H9 (cell line): ENCODE measurements at regions not wholly inside any gene's neighbourhood (a gene's known extent, or its start where the extent isn't known, plus 50 kb on each side); places are given as distances from the start of the nearest gene placed in this dataset.

Source experiments
- DNase-seq: peaks from one replicate; pipeline ENCODE4 v3.0.0-alpha.2; 2017
- H2AFZ ChIP-seq: one replicate; pipeline ENCODE4 v1.6.1; 2013; ENCODE audit warnings: mild to moderate bottlenecking, low read length, control low read depth, moderate library complexity
- H2AK5ac ChIP-seq: 2 replicates; pipeline ENCODE4 v1.6.1; 2013; ENCODE audit warnings: low read length, control low read depth, mixed read lengths; ENCODE audit not compliant: insufficient read length
- H2BK120ac ChIP-seq: one replicate; pipeline ENCODE4 v1.6.1; 2013; ENCODE audit warnings: low read depth, mild to moderate bottlenecking, low read length, control low read depth, inconsistent platforms; ENCODE audit not compliant: poor library complexity, severe bottlenecking
- H2BK12ac ChIP-seq: 2 replicates; pipeline ENCODE4 v1.6.1; 2013; ENCODE audit warnings: low read length, control low read depth, mixed read lengths, low read depth; ENCODE audit not compliant: insufficient read length
- H2BK15ac ChIP-seq: 2 replicates; pipeline ENCODE4 v1.6.1; 2013; ENCODE audit warnings: low read depth, low read length, control low read depth
- H2BK20ac ChIP-seq: one replicate; pipeline ENCODE4 v1.6.1; 2013; ENCODE audit warnings: low read depth, mild to moderate bottlenecking, low read length, control low read depth, inconsistent platforms; ENCODE audit not compliant: poor library complexity, severe bottlenecking
- H2BK5ac ChIP-seq: 2 replicates; pipeline ENCODE4 v1.6.1; 2013; ENCODE audit warnings: low read length, control low read depth, mixed read lengths; ENCODE audit not compliant: insufficient read length
- H3K14ac ChIP-seq: 2 replicates; pipeline ENCODE4 v1.6.1; 2013; ENCODE audit warnings: low read length, control low read depth; ENCODE audit not compliant: insufficient read depth
- H3K18ac ChIP-seq: 2 replicates; pipeline ENCODE4 v1.6.1; 2013; ENCODE audit warnings: low read depth, mild to moderate bottlenecking, mixed read lengths, low read length, control low read depth; ENCODE audit not compliant: insufficient read length
- H3K23ac ChIP-seq: 2 replicates; pipeline ENCODE4 v1.6.1; 2013; ENCODE audit warnings: low read length, control low read depth, mixed read lengths, low read depth; ENCODE audit not compliant: insufficient read length
- H3K23me2 ChIP-seq: 2 replicates; pipeline ENCODE4 v1.6.1; 2013; ENCODE audit warnings: low read depth, mild to moderate bottlenecking, mixed read lengths, low read length, control low read depth; ENCODE audit not compliant: insufficient read length, poor library complexity, severe bottlenecking
- H3K27ac ChIP-seq: 2 replicates; pipeline ENCODE4 v1.5.1; 2013; ENCODE audit warnings: low read length, control low read depth, mixed read lengths, low read depth; ENCODE audit not compliant: insufficient read length
- H3K27me3 ChIP-seq: 2 replicates; pipeline ENCODE4 v1.6.1; 2013; ENCODE audit warnings: low read length, control low read depth, inconsistent platforms; ENCODE audit not compliant: insufficient read depth
- H3K4ac ChIP-seq: 2 replicates; pipeline ENCODE4 v1.6.1; 2013; ENCODE audit warnings: low read depth, mild to moderate bottlenecking, control low read depth, inconsistent platforms, low read length, moderate library complexity
- H3K4me1 ChIP-seq: 2 replicates; pipeline ENCODE4 v1.6.1; 2013; ENCODE audit warnings: low read length, control low read depth, inconsistent platforms; ENCODE audit not compliant: insufficient read depth
- H3K4me2 ChIP-seq: 2 replicates; pipeline ENCODE4 v1.6.1; 2013; ENCODE audit warnings: low read length, control low read depth, mixed read lengths; ENCODE audit not compliant: insufficient read length, insufficient read depth
- H3K56ac ChIP-seq: 2 replicates; pipeline ENCODE4 v1.6.1; 2013; ENCODE audit warnings: low read depth, mild to moderate bottlenecking, mixed read lengths, low read length, control low read depth; ENCODE audit not compliant: insufficient read length
- H3K79me1 ChIP-seq: 2 replicates; pipeline ENCODE4 v1.6.1; 2013; ENCODE audit warnings: low read depth, mild to moderate bottlenecking, moderate library complexity, low read length, control low read depth, inconsistent platforms; ENCODE audit not compliant: insufficient read depth, poor library complexity, severe bottlenecking
- H3K79me2 ChIP-seq: 2 replicates; pipeline ENCODE4 v1.6.1; 2013; ENCODE audit warnings: low read length, control low read depth, inconsistent platforms; ENCODE audit not compliant: insufficient read depth
- H3K9ac ChIP-seq: 2 replicates; pipeline ENCODE4 v1.6.1; 2013; ENCODE audit warnings: low read length, control low read depth, mixed read lengths; ENCODE audit not compliant: insufficient read length; ENCODE audit errors: extremely low read depth
- H3K9me3 ChIP-seq: one replicate; pipeline ENCODE4 v1.6.1; 2013; ENCODE audit warnings: low read depth, low read length, inconsistent platforms; ENCODE audit not compliant: control insufficient read depth
- H3T11ph ChIP-seq: one replicate; pipeline ENCODE4 v1.6.1; 2013; ENCODE audit warnings: mild to moderate bottlenecking, low read length, control low read depth, inconsistent platforms
- H4K20me1 ChIP-seq: one replicate; pipeline ENCODE4 v1.6.1; 2013; ENCODE audit not compliant: control insufficient read depth, insufficient read length, insufficient read depth
- H4K5ac ChIP-seq: 2 replicates; pipeline ENCODE4 v1.6.1; 2013; ENCODE audit warnings: low read depth, mild to moderate bottlenecking, mixed read lengths, low read length, control low read depth; ENCODE audit not compliant: insufficient read length
- H4K8ac ChIP-seq: replicated peaks from 2 replicates; pipeline ENCODE4 v1.6.1; 2013; ENCODE audit warnings: low read length, control low read depth, mixed read lengths, low read depth; ENCODE audit not compliant: insufficient read length
- H4K91ac ChIP-seq: 2 replicates; pipeline ENCODE4 v1.6.1; 2013; ENCODE audit warnings: low read depth, mild to moderate bottlenecking, moderate library complexity, mixed read lengths, low read length, control low read depth; ENCODE audit not compliant: insufficient read length
- H3K27ac Mint-ChIP-seq, 3 experiments: 2 replicates in 2 of 3; 3 replicates in 1 of 3; pipeline ENCODE4 v1.8.0; 2020 to 2021; ENCODE audit warnings: mixed read lengths in 3 of 3, mild to moderate bottlenecking in 1 of 3, moderate library complexity in 1 of 3
- H3K27me3 Mint-ChIP-seq: 2 replicates; pipeline ENCODE4 v1.8.0; 2021; ENCODE audit warnings: low read depth, mild to moderate bottlenecking, moderate library complexity, mixed read lengths
- H3K36me3 Mint-ChIP-seq, 3 experiments: 2 replicates in 2 of 3; 3 replicates in 1 of 3; pipeline ENCODE4 v1.8.0; 2020 to 2021; ENCODE audit warnings: low read depth in 3 of 3, mixed read lengths in 3 of 3; ENCODE audit not compliant: insufficient read depth in 1 of 3
- H3K4me1 Mint-ChIP-seq, 2 experiments: 2 replicates each; pipeline ENCODE4 v1.8.0; 2020; ENCODE audit warnings: mixed read lengths in 2 of 2
- H3K4me3 Mint-ChIP-seq, 2 experiments: 2 replicates in 1 of 2; 3 replicates in 1 of 2; pipeline ENCODE4 v1.8.0; 2020 to 2021; ENCODE audit warnings: mild to moderate bottlenecking in 2 of 2, mixed read lengths in 2 of 2, moderate library complexity in 1 of 2
- H3K9me3 Mint-ChIP-seq, 2 experiments: 2 replicates in 1 of 2; 3 replicates in 1 of 2; pipeline ENCODE4 v1.8.0; 2020; ENCODE audit warnings: mild to moderate bottlenecking in 2 of 2, mixed read lengths in 2 of 2, moderate library complexity in 1 of 2
- WGBS: extraction: QIAGEN DNeasy Blood & Tissue Kit; methylation state at CpG from one replicate; pipeline ENCODE4 v1.1.7; 2013; ENCODE audit warnings: missing lambda C conversion rate, low lambda C conversion rate, mixed read lengths; ENCODE audit not compliant: insufficient read length; ENCODE audit errors: extremely low coverage; 5-methylcytosine and 5-hydroxymethylcytosine counted together
- TF ChIP-seq, protein P1 (sequence below): fragments of 200-600 bp; sonication (generic); conservative IDR thresholded peaks from 3 replicates; pipeline ENCODE4 v1.8.0; 2021; ENCODE audit warnings: antibody characterized with exemption, mild to moderate bottlenecking

DNA sequence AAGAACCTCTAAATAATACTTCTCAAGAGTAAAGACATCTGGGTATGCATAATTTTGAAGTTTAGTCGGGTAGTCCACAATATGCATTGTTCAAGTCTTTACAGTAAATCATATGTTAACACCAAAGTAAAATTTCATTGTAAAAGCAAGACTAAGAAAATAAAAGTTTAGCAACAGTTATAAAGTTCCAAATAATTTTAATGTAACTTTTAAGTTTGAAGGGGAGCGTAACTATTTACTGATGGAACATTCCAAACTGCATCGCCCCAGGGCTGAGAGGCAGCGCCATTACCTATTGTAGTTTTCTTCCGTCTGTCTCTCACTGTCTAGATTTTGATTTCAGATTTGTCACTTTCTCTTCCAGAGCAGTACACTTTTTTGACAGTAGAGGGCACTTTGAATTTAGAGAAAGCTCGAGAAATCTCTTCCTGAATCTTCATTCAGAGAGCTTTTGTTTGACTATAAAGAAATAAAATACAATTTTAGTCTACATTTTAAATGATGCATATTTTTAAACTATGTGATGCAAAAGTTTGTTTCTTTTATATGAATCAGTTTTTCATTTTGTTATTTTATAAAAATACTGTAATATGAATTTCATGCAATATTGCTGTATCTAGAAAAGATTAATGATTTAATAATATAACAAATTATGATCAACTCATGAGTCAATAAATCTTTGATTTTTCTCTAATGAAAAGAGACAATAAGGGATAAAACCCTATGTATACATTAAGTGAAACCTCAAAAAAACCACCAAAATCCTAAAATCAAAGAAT, 389.8 kb downstream of the FIGN start:
- no peak overlapping the region for H4K91ac ChIP-seq
- H3K4ac ChIP-seq = no peak overlapping the region
- no peak overlapping the region for H3T11ph ChIP-seq
- H2BK12ac ChIP-seq = no peak overlapping the region
- H3K4me1 ChIP-seq = no peaks in the 10 kb centered on the region; the same call in 1 of the 2 replicates
- no peaks in the 10 kb centered on the region for H3K23me2 ChIP-seq
- H3K4me3 Mint-ChIP-seq = no peak overlapping the region
- no peak overlapping the region for H3K56ac ChIP-seq
- no peak overlapping the region for H2BK120ac ChIP-seq
- H3K9ac ChIP-seq = no peak overlapping the region
- H3K27me3 Mint-ChIP-seq = peaks cover 8% of the 10 kb centered on the region
- no peak overlapping the region for H4K5ac ChIP-seq
- no peaks in the 10 kb centered on the region for H3K9me3 Mint-ChIP-seq
- no peaks in the 10 kb centered on the region for H4K20me1 ChIP-seq
- H2BK15ac ChIP-seq = no peak overlapping the region
- no peak overlapping the region for H3K27ac Mint-ChIP-seq
- TF ChIP-seq, protein P1, sequence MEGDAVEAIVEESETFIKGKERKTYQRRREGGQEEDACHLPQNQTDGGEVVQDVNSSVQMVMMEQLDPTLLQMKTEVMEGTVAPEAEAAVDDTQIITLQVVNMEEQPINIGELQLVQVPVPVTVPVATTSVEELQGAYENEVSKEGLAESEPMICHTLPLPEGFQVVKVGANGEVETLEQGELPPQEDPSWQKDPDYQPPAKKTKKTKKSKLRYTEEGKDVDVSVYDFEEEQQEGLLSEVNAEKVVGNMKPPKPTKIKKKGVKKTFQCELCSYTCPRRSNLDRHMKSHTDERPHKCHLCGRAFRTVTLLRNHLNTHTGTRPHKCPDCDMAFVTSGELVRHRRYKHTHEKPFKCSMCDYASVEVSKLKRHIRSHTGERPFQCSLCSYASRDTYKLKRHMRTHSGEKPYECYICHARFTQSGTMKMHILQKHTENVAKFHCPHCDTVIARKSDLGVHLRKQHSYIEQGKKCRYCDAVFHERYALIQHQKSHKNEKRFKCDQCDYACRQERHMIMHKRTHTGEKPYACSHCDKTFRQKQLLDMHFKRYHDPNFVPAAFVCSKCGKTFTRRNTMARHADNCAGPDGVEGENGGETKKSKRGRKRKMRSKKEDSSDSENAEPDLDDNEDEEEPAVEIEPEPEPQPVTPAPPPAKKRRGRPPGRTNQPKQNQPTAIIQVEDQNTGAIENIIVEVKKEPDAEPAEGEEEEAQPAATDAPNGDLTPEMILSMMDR = peak; percentile 77
- H2BK5ac ChIP-seq = no peak overlapping the region
- no peak overlapping the region for H2AFZ ChIP-seq
- DNase-seq = no peak
- no peak overlapping the region for H2BK20ac ChIP-seq
- no CpG with 5 or more reads among the region's 6 CpGs for WGBS
- peaks cover 29 to 38% of the 10 kb centered on the region in 2 experiments for H3K4me1 Mint-ChIP-seq
- no peaks in the 10 kb centered on the region for H3K36me3 Mint-ChIP-seq
- no peaks in the 10 kb centered on the region for H3K79me1 ChIP-seq
- no peak overlapping the region for H3K23ac ChIP-seq
- H3K27ac ChIP-seq = no peak overlapping the region
- H3K27me3 ChIP-seq = no peaks in the 10 kb centered on the region
- H3K18ac ChIP-seq = no peak overlapping the region
- H3K9me3 ChIP-seq = no peaks in the 10 kb centered on the region
- no peak overlapping the region for H4K8ac ChIP-seq
- no peaks in the 10 kb centered on the region for H3K79me2 ChIP-seq
- H3K4me2 ChIP-seq = no peak overlapping the region
- no peak overlapping the region for H2AK5ac ChIP-seq
- H3K14ac ChIP-seq = no peak overlapping the region
